GM23248 (cell line): ENCODE measurements at regions not wholly inside any gene's neighbourhood (a gene's known extent, or its start where the extent isn't known, plus 50 kb on each side); places are given as distances from the start of the nearest gene placed in this dataset.

Source experiments
- EZH2 ChIP-seq: fragments of 200-600 bp; sonication (generic); IDR thresholded peaks from 2 replicates; pipeline ENCODE4 v1.6.1; 2018; ENCODE audit warnings: antibody characterized with exemption, mild to moderate bottlenecking; ENCODE audit not compliant: insufficient read depth, poor library complexity, severe bottlenecking
- EZH2phosphoT487 ChIP-seq: fragments of 200-600 bp; sonication (generic); IDR thresholded peaks from 2 replicates; pipeline ENCODE4 v1.6.1; 2018; ENCODE audit warnings: antibody characterized with exemption, moderate library complexity, mild to moderate bottlenecking, low read depth; ENCODE audit not compliant: insufficient read depth

DNA sequence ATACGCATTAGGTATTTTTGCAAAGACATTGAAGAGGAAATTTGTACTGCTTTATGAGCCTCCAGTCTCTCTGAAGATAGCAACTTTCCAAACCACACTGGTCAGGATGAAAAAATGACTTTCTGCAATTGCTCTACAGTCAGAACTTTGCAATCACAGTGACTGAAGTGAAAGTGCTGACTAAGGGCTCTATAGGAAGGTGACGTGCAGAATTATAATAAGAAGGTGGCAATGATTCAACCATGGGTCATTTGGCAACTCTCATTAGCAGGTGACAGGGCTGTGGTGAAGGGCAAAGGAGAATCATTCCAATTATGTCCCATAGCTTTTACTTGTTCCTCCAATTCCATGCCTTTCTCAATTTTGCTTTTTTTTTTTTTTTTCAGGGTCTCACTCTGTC, 311.0 kb downstream of the ANKRD30A start:
- TF ChIP-seq EZH2phosphoT487 (no peak), EZH2 (no peak)
